ENCODE measurements at regions not wholly inside any gene's neighbourhood (a gene's known extent, or its start where the extent isn't known, plus 50 kb on each side); places are given as distances from the start of the nearest gene placed in this dataset.

GRCh38 chr13:106056851-106057250 lies 478.6 kb downstream of the EFNB2 start:
- no peak for TF ChIP-seq CTCF (tag by site-specific recombination; IDR thresholded peaks at IDR 0.05)
- TF ChIP-seq ZNF391 (tag by site-specific recombination; IDR thresholded peaks at IDR 0.05; ENCODE audit: borderline replicate concordance, low read depth), result no peak
- no peak for TF ChIP-seq ZNF639 (tag by site-specific recombination; IDR thresholded peaks at IDR 0.05)
- no peak for TF ChIP-seq ZNF175 (tag by site-specific recombination; IDR thresholded peaks at IDR 0.05)
- TF ChIP-seq ZNF121 (tag by site-specific recombination; IDR thresholded peaks at IDR 0.05), result no peak
